ENCODE measurements at regions not wholly inside any gene's neighbourhood (a gene's known extent, or its start where the extent isn't known, plus 50 kb on each side); places are given as distances from the start of the nearest gene placed in this dataset.

DNA sequence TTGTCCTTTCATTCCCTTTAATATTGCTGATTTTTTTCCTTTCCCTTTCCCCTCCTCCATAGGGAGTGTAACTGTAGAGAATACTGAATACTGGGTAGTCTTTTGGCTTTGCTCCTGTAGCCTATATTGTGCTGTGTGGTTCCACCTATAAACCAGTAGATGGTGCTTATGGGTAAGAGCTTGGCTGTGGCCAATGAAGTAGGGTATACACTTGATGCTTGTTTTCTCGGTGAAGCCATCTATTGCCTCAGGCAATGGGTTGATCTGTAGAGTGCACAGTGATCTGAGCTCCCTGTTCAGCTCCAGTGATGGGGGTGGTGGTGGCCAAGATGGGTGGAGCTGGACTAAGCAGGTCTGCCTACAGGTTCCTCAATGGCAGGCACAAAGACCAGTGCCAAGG is 203.3 kb upstream of the IMPG1 start:
- H2AFZ ChIP-seq (ENCODE audit: low read depth, low read length) = no peak overlapping the region
- H3K4me2 ChIP-seq (ENCODE audit: low read length) = no peak overlapping the region
- TF ChIP-seq, protein P1, sequence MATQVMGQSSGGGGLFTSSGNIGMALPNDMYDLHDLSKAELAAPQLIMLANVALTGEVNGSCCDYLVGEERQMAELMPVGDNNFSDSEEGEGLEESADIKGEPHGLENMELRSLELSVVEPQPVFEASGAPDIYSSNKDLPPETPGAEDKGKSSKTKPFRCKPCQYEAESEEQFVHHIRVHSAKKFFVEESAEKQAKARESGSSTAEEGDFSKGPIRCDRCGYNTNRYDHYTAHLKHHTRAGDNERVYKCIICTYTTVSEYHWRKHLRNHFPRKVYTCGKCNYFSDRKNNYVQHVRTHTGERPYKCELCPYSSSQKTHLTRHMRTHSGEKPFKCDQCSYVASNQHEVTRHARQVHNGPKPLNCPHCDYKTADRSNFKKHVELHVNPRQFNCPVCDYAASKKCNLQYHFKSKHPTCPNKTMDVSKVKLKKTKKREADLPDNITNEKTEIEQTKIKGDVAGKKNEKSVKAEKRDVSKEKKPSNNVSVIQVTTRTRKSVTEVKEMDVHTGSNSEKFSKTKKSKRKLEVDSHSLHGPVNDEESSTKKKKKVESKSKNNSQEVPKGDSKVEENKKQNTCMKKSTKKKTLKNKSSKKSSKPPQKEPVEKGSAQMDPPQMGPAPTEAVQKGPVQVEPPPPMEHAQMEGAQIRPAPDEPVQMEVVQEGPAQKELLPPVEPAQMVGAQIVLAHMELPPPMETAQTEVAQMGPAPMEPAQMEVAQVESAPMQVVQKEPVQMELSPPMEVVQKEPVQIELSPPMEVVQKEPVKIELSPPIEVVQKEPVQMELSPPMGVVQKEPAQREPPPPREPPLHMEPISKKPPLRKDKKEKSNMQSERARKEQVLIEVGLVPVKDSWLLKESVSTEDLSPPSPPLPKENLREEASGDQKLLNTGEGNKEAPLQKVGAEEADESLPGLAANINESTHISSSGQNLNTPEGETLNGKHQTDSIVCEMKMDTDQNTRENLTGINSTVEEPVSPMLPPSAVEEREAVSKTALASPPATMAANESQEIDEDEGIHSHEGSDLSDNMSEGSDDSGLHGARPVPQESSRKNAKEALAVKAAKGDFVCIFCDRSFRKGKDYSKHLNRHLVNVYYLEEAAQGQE (IDR thresholded peaks at IDR 0.05; ENCODE audit: borderline replicate concordance) = no peak
- TF ChIP-seq TAF1 (IDR thresholded peaks at IDR 0.05; ENCODE audit: low read depth) (no peak), POLR2AphosphoS5 (IDR thresholded peaks at IDR 0.05) (no peak), RAD21 (conservative IDR thresholded peaks at IDR 0.05) (no peak), EZH2 (IDR thresholded peaks at IDR 0.05; ENCODE audit: borderline replicate concordance, insufficient read depth, low read length, poor library complexity, severe bottlenecking) (no peak), EP300 (conservative IDR thresholded peaks at IDR 0.05; ENCODE audit: poor library complexity, severe bottlenecking) (no peak), MXI1 (conservative IDR thresholded peaks at IDR 0.05; ENCODE audit: poor library complexity, severe bottlenecking) (no peak), SMC3 (conservative IDR thresholded peaks at IDR 0.05; ENCODE audit: poor library complexity) (no peak)
- TF ChIP-seq, protein P2, sequence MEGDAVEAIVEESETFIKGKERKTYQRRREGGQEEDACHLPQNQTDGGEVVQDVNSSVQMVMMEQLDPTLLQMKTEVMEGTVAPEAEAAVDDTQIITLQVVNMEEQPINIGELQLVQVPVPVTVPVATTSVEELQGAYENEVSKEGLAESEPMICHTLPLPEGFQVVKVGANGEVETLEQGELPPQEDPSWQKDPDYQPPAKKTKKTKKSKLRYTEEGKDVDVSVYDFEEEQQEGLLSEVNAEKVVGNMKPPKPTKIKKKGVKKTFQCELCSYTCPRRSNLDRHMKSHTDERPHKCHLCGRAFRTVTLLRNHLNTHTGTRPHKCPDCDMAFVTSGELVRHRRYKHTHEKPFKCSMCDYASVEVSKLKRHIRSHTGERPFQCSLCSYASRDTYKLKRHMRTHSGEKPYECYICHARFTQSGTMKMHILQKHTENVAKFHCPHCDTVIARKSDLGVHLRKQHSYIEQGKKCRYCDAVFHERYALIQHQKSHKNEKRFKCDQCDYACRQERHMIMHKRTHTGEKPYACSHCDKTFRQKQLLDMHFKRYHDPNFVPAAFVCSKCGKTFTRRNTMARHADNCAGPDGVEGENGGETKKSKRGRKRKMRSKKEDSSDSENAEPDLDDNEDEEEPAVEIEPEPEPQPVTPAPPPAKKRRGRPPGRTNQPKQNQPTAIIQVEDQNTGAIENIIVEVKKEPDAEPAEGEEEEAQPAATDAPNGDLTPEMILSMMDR (IDR thresholded peaks at IDR 0.05; ENCODE audit: poor library complexity, severe bottlenecking) = no peak
- H3K27me3 ChIP-seq (ENCODE audit: insufficient read depth, low read depth, low read length) = no peaks in the 10 kb centered on the region
- no peaks in the 10 kb centered on the region for H3K9me2 ChIP-seq (ENCODE audit: insufficient read depth, low read length)
- no peaks in the 10 kb centered on the region for H3K9me3 ChIP-seq (ENCODE audit: low read length)
- H3K36me3 ChIP-seq (ENCODE audit: insufficient read depth, low read length) = no peaks in the 10 kb centered on the region
- no peaks in the 10 kb centered on the region for H4K20me1 ChIP-seq (ENCODE audit: insufficient read depth)
- no peak overlapping the region for H3K4me3 ChIP-seq (ENCODE audit: low read length)
- H3F3A ChIP-seq (ENCODE audit: insufficient read depth, low read length, poor library complexity, severe bottlenecking) = no peaks in the 10 kb centered on the region
- no peaks in the 10 kb centered on the region for H3K79me2 ChIP-seq (replicated peaks; ENCODE audit: insufficient read depth, low read length)
- no peak overlapping the region for H3K27ac ChIP-seq (ENCODE audit: low read length)
- H3K9ac ChIP-seq (ENCODE audit: low read length) = no peak overlapping the region

DNA sequence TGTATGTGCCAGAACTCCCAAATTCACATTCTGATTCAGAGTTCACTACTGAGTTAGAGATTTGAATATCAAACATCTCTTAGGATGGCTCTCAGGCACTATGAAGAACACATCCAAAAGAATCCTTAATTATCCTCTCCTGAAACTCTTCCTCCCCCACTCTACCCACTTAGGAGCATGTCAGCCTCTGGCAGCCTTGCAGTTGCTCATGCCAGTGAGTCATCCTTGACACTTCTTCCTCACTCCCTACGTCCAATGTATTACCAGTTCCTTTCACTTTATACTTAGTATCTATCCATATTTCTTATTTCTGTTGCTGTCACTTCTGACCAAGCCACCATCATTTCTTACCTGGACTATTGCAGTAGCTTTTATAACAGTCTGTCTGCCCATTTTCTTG is 192.0 kb upstream of the IMPG1 start:
- Histone ChIP-seq H3K79me2 (replicated peaks; ENCODE audit: insufficient read depth, low read length) (no peaks in the 10 kb centered on the region), H3K36me3 (ENCODE audit: insufficient read depth, low read length) (no peaks in the 10 kb centered on the region), H3K4me3 (ENCODE audit: low read length) (no peak overlapping the region), H3K27ac (ENCODE audit: low read length) (no peak overlapping the region), H3F3A (ENCODE audit: insufficient read depth, low read length, poor library complexity, severe bottlenecking) (no peaks in the 10 kb centered on the region), H3K9me3 (ENCODE audit: low read length) (peaks cover 9% of the 10 kb centered on the region), H3K27me3 (ENCODE audit: insufficient read depth, low read depth, low read length) (no peaks in the 10 kb centered on the region), H4K20me1 (ENCODE audit: insufficient read depth) (no peaks in the 10 kb centered on the region), H3K9me2 (ENCODE audit: insufficient read depth, low read length) (no peaks in the 10 kb centered on the region), H3K9ac (ENCODE audit: low read length) (no peak overlapping the region), H3K4me2 (ENCODE audit: low read length) (no peak overlapping the region), H2AFZ (ENCODE audit: low read depth, low read length) (no peak overlapping the region)
- TF ChIP-seq, protein P1 (IDR thresholded peaks at IDR 0.05; ENCODE audit: borderline replicate concordance) = no peak
- TF ChIP-seq RAD21 (conservative IDR thresholded peaks at IDR 0.05) = no peak
- TF ChIP-seq, protein P2 (IDR thresholded peaks at IDR 0.05; ENCODE audit: poor library complexity, severe bottlenecking) = no peak
- TF ChIP-seq EZH2 (IDR thresholded peaks at IDR 0.05; ENCODE audit: borderline replicate concordance, insufficient read depth, low read length, poor library complexity, severe bottlenecking) = no peak
- no peak for TF ChIP-seq POLR2AphosphoS5 (IDR thresholded peaks at IDR 0.05)
- no peak for TF ChIP-seq EP300 (conservative IDR thresholded peaks at IDR 0.05; ENCODE audit: poor library complexity, severe bottlenecking)
- TF ChIP-seq MXI1 (conservative IDR thresholded peaks at IDR 0.05; ENCODE audit: poor library complexity, severe bottlenecking) = no peak
- TF ChIP-seq SMC3 (conservative IDR thresholded peaks at IDR 0.05; ENCODE audit: poor library complexity) = no peak
- no peak for TF ChIP-seq TAF1 (IDR thresholded peaks at IDR 0.05; ENCODE audit: low read depth)
